LNCaP clone FGC (cell line): ENCODE measurements at regions not wholly inside any gene's neighbourhood (a gene's known extent, or its start where the extent isn't known, plus 50 kb on each side); places are given as distances from the start of the nearest gene placed in this dataset.

Source experiments
- DNase-seq: peaks from one replicate; pipeline ENCODE4 v3.0.0-alpha.2; 2011; ENCODE audit warnings: low read depth
- H3K4me3 ChIP-seq: 2 replicates; pipeline ENCODE4 v1.5.1; 2011; ENCODE audit warnings: mild to moderate bottlenecking, low read depth, low read length, control low read depth
- TF ChIP-seq, protein P1 (sequence below): IDR thresholded peaks from 2 replicates; pipeline ENCODE4 v1.5.1; 2012; ENCODE audit warnings: mild to moderate bottlenecking; ENCODE audit not compliant: control insufficient read depth, insufficient read depth; ENCODE audit errors: extremely low read depth

DNA sequence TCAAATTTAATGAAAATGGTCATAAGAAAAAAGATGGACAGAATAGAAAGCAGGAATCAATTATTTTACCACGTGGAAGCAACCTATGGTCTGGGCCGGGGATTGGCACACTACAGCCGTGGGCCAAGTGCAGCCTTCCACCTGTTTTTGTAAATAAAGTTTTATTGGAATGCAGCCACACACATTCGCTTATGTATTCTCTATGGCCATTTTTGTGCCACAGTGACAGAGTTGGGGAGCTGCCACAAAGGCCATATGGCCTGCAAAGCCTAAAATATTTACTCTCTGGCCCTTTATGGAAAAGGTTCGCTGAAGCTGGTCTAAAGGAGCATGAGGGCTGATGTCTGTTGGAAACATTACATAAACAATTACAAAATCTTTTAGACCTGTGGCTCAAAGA lies 144.8 kb downstream of the TMCO5A start:
- DNase-seq: no peak
- H3K4me3 ChIP-seq: no peak overlapping the region
- TF ChIP-seq, protein P1, sequence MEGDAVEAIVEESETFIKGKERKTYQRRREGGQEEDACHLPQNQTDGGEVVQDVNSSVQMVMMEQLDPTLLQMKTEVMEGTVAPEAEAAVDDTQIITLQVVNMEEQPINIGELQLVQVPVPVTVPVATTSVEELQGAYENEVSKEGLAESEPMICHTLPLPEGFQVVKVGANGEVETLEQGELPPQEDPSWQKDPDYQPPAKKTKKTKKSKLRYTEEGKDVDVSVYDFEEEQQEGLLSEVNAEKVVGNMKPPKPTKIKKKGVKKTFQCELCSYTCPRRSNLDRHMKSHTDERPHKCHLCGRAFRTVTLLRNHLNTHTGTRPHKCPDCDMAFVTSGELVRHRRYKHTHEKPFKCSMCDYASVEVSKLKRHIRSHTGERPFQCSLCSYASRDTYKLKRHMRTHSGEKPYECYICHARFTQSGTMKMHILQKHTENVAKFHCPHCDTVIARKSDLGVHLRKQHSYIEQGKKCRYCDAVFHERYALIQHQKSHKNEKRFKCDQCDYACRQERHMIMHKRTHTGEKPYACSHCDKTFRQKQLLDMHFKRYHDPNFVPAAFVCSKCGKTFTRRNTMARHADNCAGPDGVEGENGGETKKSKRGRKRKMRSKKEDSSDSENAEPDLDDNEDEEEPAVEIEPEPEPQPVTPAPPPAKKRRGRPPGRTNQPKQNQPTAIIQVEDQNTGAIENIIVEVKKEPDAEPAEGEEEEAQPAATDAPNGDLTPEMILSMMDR: no peak

DNA sequence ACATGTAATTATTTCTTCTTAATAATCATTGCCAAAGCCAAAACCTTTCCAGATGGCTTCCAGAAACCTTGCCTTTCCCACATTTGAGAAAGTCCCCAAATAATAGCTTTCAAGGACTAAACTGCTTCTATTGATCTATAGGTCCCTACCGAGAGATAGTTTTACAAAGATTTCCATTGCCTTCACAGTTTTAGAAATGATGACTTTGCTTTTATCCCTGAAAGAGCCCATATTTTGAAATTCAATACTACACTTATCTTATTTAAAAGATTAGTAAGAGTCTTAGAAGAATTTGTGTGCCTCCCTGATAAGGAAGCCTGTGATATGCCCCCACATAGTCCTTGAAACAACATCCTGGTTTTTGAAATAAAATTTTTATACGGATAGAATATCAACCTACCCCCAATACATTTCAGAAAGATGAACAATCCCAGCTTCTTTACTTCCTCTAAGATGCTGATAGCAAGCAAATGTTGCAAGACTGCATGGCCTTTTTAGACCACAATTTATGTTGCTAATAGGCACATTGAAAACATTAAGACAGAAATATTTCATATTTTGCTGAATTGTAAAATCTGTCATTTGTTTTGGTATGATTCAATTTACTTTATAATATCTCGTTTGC lies 146.3 kb downstream of the TMCO5A start:
- TF ChIP-seq, protein P1: no peak
- no peak overlapping the region for H3K4me3 ChIP-seq
- DNase-seq: no peak

DNA sequence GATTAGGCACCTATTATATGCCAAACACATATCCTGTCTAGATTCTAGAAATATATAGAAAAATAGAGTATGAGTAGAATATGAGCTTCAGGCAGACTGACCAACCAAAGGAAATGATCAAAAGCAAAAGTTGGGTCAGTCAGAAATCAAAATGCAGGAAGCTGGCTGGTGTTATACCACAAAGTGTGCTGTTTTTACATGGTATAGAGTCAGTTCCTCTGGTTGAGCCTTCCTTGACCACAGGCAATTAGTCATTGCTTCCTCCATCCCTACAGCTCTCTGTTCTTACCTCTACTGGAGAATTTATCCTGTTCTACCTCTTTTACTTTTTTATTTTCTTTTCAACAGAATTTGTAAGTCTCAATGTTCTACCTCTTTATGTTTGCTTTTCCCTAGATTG lies 149.8 kb downstream of the TMCO5A start:
- DNase-seq: no peak
- TF ChIP-seq, protein P1: no peak
- no peak overlapping the region for H3K4me3 ChIP-seq

DNA sequence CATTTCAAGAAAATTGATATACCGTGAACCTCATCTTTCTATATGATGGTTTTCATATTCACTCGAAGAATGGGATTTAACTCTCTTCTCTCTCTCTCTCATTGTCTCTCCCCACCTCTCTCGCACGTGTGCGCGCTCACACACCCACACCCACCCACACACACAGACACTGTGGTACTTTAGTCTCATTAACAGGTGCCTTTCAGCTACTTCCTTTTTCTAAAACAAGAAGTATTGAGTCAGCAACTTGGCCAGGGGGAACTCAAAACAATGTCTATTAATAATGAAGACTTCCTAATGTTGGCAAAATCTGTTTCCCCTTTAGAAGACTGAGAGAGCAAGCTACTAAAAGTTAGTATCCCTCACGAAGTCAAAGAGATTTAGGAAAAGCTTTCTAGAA lies 150.7 kb downstream of the TMCO5A start:
- TF ChIP-seq, protein P1: no peak
- DNase-seq: no peak
- no peak overlapping the region for H3K4me3 ChIP-seq

DNA sequence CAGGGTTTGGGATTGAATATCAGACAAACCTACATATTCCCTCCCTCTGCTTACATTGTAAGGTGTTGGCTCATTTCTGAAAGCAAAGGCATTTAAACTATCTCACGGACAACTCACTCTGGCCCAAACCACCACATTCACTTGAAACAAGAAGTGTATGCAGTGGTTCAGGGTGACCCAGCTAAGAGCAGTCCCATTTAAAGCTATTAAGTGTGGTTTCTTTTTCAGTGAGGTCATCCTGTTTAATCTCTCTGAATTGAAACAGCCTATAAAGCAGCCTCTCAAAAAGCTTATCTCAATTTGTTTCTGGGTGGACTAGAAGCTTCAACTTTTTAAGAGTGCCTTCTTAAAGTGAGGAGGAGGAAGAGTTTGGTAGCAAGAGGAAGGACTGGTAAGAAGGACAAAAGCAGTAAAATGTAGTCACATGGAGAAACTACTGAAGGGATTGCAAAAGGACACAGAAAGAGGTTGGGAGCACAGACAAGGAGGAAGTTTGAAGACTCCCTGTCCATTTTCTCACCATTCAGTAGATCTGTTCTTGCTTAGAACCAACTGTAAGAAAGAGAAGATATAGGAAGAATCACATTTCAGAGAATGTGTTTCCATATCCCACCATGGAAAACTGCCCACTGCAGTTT lies 151.6 kb downstream of the TMCO5A start:
- TF ChIP-seq, protein P1: no peak
- DNase-seq: no peak

DNA sequence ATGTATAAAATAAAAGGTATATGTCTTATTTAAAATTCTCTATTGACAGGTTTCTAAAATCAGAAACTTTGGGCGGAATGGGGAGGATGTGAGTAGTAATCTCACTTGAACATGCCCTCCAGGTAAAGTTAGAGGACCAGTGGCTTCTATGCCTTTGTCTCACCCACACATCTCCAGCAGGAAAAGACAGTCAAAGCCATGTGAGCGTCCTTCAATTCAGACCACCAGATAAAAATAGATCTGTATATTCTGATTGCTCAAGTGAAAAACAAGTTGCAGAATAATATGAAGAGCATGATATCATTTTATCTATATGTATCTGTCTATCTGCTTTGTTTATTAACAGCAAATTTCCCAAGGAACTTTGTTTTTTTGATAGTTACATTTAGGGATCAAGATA lies 152.2 kb downstream of the TMCO5A start:
- no peak overlapping the region for H3K4me3 ChIP-seq
- TF ChIP-seq, protein P1: no peak
- no peak for DNase-seq

More for the DNA sequence above, 151.6 kb downstream of the TMCO5A start:
- H3K4me3 ChIP-seq: no peak overlapping the region

DNA sequence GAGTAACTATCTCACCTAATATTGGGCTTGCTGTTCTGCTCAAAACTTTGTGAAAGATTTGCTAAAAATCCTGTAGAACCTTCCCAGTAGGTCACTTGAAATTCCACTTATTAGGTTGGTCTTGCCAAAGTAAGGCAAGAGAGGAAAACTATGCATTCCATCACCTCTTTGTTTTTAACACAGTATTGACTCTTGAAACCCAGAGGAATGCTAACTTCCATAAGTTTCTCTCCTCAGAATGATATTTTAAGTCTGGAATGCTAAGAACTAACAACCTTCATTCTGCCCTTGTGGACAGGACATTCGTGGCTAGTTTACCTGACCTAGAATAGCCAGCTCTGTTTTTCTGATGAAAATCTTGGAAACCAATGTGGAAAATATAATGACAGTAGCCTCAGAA lies 154.5 kb downstream of the TMCO5A start:
- no peak for DNase-seq
- TF ChIP-seq, protein P1: no peak
- H3K4me3 ChIP-seq: no peak overlapping the region
